Skeletal muscle satellite cell (primary cell): ENCODE measurements at regions not wholly inside any gene's neighbourhood (a gene's known extent, or its start where the extent isn't known, plus 50 kb on each side); places are given as distances from the start of the nearest gene placed in this dataset.
"Not testable (repeated sequence)": the region's sequence is repeated elsewhere in the genome, so short reads cannot be mapped to it uniquely, and the experiment has no call there.

ENCODE experiments used
- H3K27me3 ChIP-seq: 2 replicates; pipeline ENCODE4 v1.7.0; 2013; ENCODE audit warnings: low read length; ENCODE audit not compliant: control insufficient read depth, insufficient read depth
- H3K36me3 ChIP-seq: 2 replicates; pipeline ENCODE4 v1.7.0; 2013; ENCODE audit warnings: mild to moderate bottlenecking, control low read depth, low read length; ENCODE audit not compliant: insufficient read depth
- H3K4me1 ChIP-seq: 2 replicates; pipeline ENCODE4 v1.7.0; 2013; ENCODE audit warnings: low read length; ENCODE audit not compliant: control insufficient read depth, insufficient read depth
- H3K4me2 ChIP-seq: 2 replicates; pipeline ENCODE4 v1.7.0; 2013; ENCODE audit warnings: mild to moderate bottlenecking, low read length
- H3K4me3 ChIP-seq: 2 replicates; pipeline ENCODE4 v1.7.0; 2013; ENCODE audit warnings: low read length
- H3K9ac ChIP-seq: 2 replicates; pipeline ENCODE4 v1.7.0; 2013; ENCODE audit warnings: mild to moderate bottlenecking, low read depth, low read length, moderate library complexity
- H3K9me3 ChIP-seq: replicated peaks from 2 replicates; pipeline ENCODE4 v1.7.0; 2013; ENCODE audit warnings: mild to moderate bottlenecking, control low read depth, low read length

- not testable (repeated sequence) for H3K4me3 ChIP-seq, H3K27me3 ChIP-seq, H3K9me3 ChIP-seq
These were observed 129.2 kb upstream of the CTSV start for GRCh38 chr9:97168174-97168573.

GRCh38 chr9:97166496-97167138, 127.7 kb upstream of the CTSV start:
- not testable (repeated sequence) for H3K9me3 ChIP-seq, H3K4me3 ChIP-seq, H3K4me2 ChIP-seq, H3K27me3 ChIP-seq, H3K4me1 ChIP-seq, H3K9ac ChIP-seq, H3K36me3 ChIP-seq

More at GRCh38 chr9:97168174-97168573, 129.2 kb upstream of the CTSV start:
- H3K36me3 ChIP-seq, H3K9ac ChIP-seq, H3K4me2 ChIP-seq, H3K4me1 ChIP-seq: not testable (repeated sequence)

GRCh38 chr9:97160255-97160654, 121.3 kb upstream of the CTSV start:
- Histone ChIP-seq H3K4me2 (no peak overlapping the region), H3K4me3 (no peak overlapping the region), H3K9me3 (no peaks in the 10 kb centered on the region), H3K27me3 (no peaks in the 10 kb centered on the region), H3K4me1 (no peaks in the 10 kb centered on the region), H3K9ac (no peak overlapping the region), H3K36me3 (no peaks in the 10 kb centered on the region)

- not testable (repeated sequence) for H3K4me1 ChIP-seq, H3K27me3 ChIP-seq, H3K9me3 ChIP-seq, H3K36me3 ChIP-seq, H3K9ac ChIP-seq, H3K4me3 ChIP-seq, H3K4me2 ChIP-seq
These were observed 119.8 kb upstream of the CTSV start for GRCh38 chr9:97158722-97159121.

- not testable (repeated sequence) for H3K36me3 ChIP-seq, H3K27me3 ChIP-seq, H3K9me3 ChIP-seq, H3K9ac ChIP-seq, H3K4me3 ChIP-seq, H3K4me1 ChIP-seq, H3K4me2 ChIP-seq
These were observed 116.5 kb upstream of the CTSV start for GRCh38 chr9:97155441-97155840.

- no peaks in the 10 kb centered on the region for H3K27me3 ChIP-seq
- no peak overlapping the region for H3K9ac ChIP-seq
- H3K4me2 ChIP-seq, result no peak overlapping the region
- no peak overlapping the region for H3K4me3 ChIP-seq
- no peaks in the 10 kb centered on the region for H3K4me1 ChIP-seq
- H3K36me3 ChIP-seq, result no peaks in the 10 kb centered on the region
- no peaks in the 10 kb centered on the region for H3K9me3 ChIP-seq
These were observed 115.0 kb upstream of the CTSV start for GRCh38 chr9:97153967-97154366.

- not testable (repeated sequence) for H3K27me3 ChIP-seq, H3K4me2 ChIP-seq, H3K4me1 ChIP-seq, H3K9ac ChIP-seq, H3K36me3 ChIP-seq, H3K9me3 ChIP-seq, H3K4me3 ChIP-seq
These were observed 114.2 kb upstream of the CTSV start for GRCh38 chr9:97153160-97153559.

GRCh38 chr9:97150471-97150870, 111.5 kb upstream of the CTSV start:
- not testable (repeated sequence) for H3K36me3 ChIP-seq, H3K4me3 ChIP-seq, H3K4me2 ChIP-seq, H3K9ac ChIP-seq, H3K27me3 ChIP-seq, H3K9me3 ChIP-seq, H3K4me1 ChIP-seq

- H3K4me2 ChIP-seq, H3K36me3 ChIP-seq, H3K27me3 ChIP-seq, H3K9me3 ChIP-seq, H3K4me1 ChIP-seq, H3K9ac ChIP-seq, H3K4me3 ChIP-seq: not testable (repeated sequence)
These were observed 109.5 kb upstream of the CTSV start for GRCh38 chr9:97148428-97148827.

- not testable (repeated sequence) for H3K4me3 ChIP-seq, H3K9me3 ChIP-seq, H3K4me1 ChIP-seq, H3K36me3 ChIP-seq, H3K4me2 ChIP-seq, H3K27me3 ChIP-seq, H3K9ac ChIP-seq
These were observed 106.7 kb upstream of the CTSV start for GRCh38 chr9:97145680-97146079.

GRCh38 chr9:97140566-97140965, 101.6 kb upstream of the CTSV start:
- Histone ChIP-seq H3K27me3 (no peaks in the 10 kb centered on the region), H3K9me3 (no peaks in the 10 kb centered on the region), H3K4me1 (no peaks in the 10 kb centered on the region), H3K36me3 (no peaks in the 10 kb centered on the region), H3K9ac (no peak overlapping the region), H3K4me3 (no peak overlapping the region), H3K4me2 (no peak overlapping the region)

GRCh38 chr9:97136421-97136820, 97.5 kb upstream of the CTSV start:
- no peak overlapping the region for H3K9ac ChIP-seq
- H3K36me3 ChIP-seq, result no peaks in the 10 kb centered on the region
- H3K27me3 ChIP-seq, result no peaks in the 10 kb centered on the region
- H3K4me2 ChIP-seq, result no peak overlapping the region
- H3K4me1 ChIP-seq, result no peaks in the 10 kb centered on the region
- H3K9me3 ChIP-seq, result no peaks in the 10 kb centered on the region
- no peak overlapping the region for H3K4me3 ChIP-seq
